GM18520 (cell line): ENCODE measurements at regions not wholly inside any gene's neighbourhood (a gene's known extent, or its start where the extent isn't known, plus 50 kb on each side); places are given as distances from the start of the nearest gene placed in this dataset.

Source experiments
- ATAC-seq: cut with Tn5 transposase; IDR thresholded peaks from one replicate; pipeline ENCODE4 v1.9.1; 2021; ENCODE audit not compliant: unreplicated experiment

DNA sequence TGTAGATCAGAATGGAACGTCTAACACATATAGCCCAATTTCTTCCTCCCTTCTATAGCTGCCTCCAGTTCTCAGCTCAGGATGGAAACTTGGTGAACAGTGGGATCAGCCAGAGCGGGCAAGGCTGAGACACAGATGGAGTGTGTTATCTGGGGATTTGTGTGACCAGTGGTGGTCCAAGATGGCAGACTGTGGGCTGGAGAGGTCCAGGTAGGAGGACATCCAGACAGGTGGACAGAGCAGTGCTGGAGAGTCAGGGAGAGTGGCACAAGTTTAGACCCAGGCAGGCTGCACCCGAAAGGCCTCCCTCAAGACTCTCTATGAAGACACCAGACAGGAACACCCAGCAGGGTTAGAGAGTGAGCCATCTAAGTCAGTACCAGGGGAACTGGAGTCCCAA, 116.1 kb upstream of the CPSF6 start:
- ATAC-seq = no peak

- ATAC-seq = no peak
Observed at GRCh38 chr12:69123919-69124638, 115.3 kb upstream of the CPSF6 start.

- ATAC-seq = no peak
Observed at GRCh38 chr12:69129017-69129416, 110.4 kb upstream of the CPSF6 start.

- no peak for ATAC-seq
Observed at GRCh38 chr12:69129564-69129963, 109.8 kb upstream of the CPSF6 start.

- ATAC-seq = no peak
Observed at GRCh38 chr12:69130064-69130463, 109.3 kb upstream of the CPSF6 start.

GRCh38 chr12:69131077-69131476, 108.3 kb upstream of the CPSF6 start:
- ATAC-seq = no peak

DNA sequence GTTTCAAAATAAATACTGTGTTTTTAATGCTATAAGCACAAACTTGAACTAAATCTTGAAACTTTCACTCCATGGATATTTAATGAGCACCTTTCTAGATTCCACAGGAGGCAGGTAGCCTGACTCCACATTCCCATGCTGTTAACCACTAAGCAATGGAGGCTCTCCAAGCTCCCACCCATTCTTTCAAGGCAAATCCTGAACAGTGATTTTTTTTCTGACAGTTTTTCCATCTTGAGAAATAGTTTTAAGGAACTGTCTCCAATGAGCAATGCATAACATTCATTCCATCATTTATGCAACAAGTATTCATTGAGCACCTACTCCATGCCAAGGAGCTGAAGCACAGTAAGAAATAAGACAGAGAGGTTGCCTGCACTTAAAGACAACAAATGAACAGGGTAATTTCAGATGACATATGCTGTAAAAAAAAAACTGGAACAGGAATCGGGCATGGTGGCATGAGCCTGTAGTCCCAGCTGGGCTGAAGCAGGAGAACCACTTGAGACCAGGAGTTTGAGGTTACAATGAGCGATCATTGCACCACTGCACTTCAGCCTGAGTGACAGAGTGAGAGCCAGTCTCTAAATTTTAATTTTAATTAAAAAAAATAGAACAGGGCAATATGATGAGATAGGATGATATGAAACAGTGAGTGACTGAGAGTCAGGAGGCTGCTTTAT, 102.3 kb upstream of the CPSF6 start:
- ATAC-seq = no peak

GRCh38 chr12:69141074-69141473, 98.3 kb upstream of the CPSF6 start:
- ATAC-seq = no peak

GRCh38 chr12:69149270-69149669, 90.1 kb upstream of the CPSF6 start:
- no peak for ATAC-seq

DNA sequence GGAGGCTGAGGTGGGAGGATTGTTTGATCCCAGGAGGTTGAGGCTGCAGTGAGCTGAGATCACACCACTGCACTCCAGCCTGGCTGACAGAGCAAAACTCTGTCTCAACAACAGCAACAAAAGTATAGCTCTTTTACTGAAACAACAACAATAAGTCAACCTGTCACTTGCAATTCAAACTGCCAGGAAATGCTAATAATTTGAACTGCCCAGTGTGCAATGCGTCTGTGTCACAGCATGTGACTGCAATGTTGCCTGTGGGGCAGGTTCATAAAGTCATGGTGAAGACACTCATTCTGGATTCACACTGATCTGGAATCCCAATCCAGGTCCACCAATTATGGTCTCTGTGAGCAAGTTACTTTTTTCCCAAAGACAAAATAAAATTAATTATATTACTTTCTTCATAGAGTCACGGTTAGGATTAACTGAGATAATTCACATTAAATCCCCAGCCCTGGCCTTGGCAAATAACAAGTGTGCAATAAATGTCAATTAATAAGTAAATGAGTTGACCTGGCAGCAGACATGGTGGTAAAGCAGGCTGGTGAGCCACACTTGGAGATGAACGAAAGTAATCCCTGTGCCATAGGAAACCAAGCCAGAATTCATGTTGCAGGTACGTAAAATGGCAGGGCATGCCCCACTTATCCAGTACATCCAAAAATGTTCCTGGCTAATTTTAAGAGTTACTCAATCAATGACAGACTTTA, 89.1 kb upstream of the CPSF6 start:
- no peak for ATAC-seq

DNA sequence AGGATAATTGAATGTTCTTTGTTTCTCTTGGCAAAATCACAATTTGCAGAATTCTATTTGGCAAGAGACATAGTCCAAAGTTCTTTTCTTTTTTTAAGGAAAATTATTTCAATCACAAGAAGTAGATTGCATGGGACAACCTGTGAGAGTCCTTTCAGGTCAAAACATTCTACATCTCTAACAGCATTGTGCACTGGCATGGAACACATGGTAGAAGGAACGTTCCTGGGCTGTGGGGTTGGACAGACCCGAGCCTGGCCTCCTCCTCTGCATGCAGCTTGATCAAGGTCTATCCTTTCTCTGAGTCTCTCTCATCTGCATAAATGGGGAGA, 88.6 kb upstream of the CPSF6 start:
- no peak for ATAC-seq

- no peak for ATAC-seq
Observed at GRCh38 chr12:69151254-69151764, 88.1 kb upstream of the CPSF6 start.

DNA sequence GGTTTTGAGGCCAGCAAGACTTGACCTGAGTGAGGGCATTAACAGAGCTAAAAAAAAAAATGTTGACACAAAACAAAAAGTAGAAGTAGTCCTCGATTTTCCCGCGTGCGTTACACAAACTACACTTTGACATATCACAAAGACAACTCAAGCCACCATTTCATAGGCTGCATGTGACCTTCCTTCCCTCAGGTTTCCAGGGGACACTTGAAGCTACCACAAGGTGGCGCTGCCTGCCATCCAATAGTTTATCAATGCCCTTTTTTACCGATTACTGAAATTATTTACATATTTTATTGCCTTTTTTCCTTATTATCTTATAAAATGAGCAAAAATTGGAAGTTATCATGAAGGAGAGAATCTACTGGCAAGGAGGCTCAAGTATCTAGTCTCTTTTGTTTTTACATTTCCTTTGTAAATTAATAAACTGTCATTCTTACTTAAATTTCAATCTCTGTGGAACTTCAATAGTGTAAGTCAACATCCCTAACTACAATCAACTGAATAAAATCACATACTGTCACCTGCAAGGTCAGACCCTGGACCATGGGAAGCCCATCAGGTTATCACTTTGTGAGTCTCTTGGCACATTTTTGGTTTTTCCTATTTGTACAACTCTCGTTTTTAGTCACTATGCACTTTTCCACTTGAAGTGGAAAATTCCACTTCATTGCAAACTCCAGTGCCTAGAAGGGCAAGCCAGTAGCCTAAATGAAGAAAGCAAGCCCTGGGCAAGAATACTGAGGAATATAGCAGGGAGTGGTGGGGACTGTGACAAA, 84.6 kb upstream of the CPSF6 start:
- ATAC-seq = no peak

DNA sequence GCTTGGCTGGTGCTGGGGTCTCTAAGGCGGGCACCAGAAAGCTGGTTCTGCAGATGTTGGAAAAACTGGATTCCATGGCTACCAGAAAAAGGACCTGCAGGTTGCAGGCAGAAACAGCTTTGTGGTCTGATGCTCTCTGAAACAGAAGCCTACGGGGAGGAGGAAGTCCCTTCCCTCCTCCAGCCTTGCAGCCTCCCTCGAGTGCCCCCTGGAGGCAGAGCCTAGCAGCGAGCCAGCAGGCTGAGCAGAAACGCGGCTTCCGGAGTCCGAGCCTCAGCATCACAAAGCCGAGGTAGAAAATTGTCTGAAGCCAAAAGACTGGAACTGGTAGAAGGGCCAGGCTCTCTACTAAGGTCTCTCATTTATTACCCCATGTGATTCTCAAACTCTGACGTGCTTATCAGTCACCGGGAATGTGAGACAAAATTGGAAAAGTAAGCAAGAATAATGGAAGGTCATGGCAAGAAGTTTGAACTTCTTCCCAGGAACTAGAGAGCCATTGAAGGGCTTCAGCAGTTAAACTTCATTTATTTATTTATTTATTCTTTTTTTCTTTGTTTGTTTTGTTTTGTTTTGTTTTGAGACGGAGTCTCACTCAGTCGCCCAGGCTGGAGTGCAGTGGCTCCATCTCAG, 82.2 kb upstream of the CPSF6 start:
- ATAC-seq = peak; percentile 86

- ATAC-seq = peak; percentile 76
Observed at GRCh38 chr12:69161829-69162228, 77.5 kb upstream of the CPSF6 start.

DNA sequence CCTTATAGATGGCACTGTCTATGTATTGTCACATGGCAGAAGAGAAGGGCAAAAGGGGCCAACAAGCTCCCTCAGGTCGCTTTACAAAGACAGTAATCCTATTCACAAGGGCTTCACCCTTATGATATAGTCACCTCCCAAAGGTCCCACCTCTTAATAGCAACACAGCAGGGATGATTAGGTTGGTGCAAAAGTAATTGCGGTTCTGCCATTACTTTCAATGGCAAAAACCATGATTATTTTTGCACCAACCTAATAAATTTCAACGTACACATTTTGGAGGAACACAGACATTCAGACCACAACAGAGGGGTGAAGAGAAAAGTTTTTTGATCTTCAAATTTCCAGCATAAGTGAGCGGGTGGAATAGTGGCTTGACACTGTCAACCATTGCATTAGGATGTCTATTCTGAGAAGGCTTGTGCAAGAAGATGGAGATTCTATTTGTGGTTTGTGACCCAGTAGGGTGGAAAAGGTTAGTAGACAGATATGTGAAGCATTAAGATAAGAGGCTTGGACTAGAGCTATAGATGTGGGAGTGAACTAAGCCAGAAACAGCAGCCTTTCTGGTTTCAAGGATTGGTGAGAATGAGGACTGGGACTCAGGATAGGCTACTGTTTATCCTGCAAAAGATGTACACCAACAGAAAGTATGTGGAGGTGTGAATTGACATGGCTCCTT, 75.5 kb upstream of the CPSF6 start:
- no peak for ATAC-seq

DNA sequence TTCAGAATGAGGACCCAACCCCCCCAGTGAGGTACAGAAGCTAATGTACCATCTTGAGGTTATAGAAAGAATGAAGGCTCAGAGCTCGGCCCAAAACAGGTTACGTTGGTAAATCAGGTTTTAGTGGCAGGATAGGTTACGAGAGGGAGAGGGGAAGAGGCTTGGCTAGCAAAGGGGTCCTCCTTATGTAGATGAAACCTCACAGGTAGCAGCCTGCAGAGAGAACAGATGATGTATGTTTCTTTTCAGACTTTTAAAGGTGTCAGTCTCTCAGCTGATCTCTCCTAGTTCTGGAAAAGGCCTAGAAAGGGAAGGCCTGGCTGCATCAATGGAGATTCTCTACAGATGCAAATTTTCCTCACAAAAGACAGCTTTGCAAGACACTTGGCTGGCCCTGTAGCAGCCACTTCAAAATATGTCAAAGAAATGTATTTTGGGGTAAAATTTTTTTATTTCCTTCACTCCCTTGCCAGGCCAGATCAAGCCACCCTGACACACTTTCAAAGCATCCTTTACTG, 71.7 kb upstream of the CPSF6 start:
- no peak for ATAC-seq

GRCh38 chr12:69168363-69168762, 71.0 kb upstream of the CPSF6 start:
- ATAC-seq = no peak

GRCh38 chr12:69168828-69169227, 70.5 kb upstream of the CPSF6 start:
- no peak for ATAC-seq

DNA sequence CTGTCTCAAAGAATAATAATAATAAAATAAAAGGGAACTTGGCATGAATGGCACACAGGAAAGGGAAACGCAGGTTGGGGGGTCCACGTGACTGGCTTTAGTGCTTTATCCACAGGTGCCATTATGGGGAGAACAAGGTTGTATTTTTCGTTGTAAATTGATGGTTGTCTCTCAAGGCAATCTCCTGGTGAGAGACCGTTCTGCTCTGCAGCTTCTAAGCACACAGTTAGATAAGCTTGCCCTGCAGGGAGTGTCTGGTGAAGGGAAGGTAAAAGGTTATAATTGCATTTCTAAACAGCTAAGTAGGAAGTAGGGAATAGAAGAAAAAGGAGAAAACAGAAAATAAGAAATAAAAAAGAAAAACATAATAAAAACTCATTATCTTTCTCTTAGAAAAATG, 69.1 kb upstream of the CPSF6 start:
- ATAC-seq = no peak
